PC-9 (cell line): ENCODE measurements at regions not wholly inside any gene's neighbourhood (a gene's known extent, or its start where the extent isn't known, plus 50 kb on each side); places are given as distances from the start of the nearest gene placed in this dataset.

Experiments
- BruUV-seq: library from RNA; stranded (reverse); fragments of 400-500 nt; replicated peaks from 2 replicates; lab custom pipeline; 2021; lab: Mats Ljungman, UMichigan
- CTCF ChIA-PET: fragments of 300-600 bp; sonication (Branson Sonifier 250); formaldehyde crosslinking; loops from one replicate; lab custom pipeline; 2022; ENCODE audit warnings: antibody characterized with exemption; lab: Charles Lee
- POLR2A ChIA-PET: fragments of 300-600 bp; sonication (Branson Sonifier 250); formaldehyde crosslinking; loops from one replicate; lab custom pipeline; 2022; ENCODE audit warnings: antibody characterized with exemption; ENCODE audit not compliant: unreplicated experiment; lab: Charles Lee
- DNase-seq, 2 experiments: peaks; one replicate each; pipeline versions ENCODE4 v3.0.0 to v3.0.0-alpha.2; 2015 to 2022; ENCODE audit warnings: mixed read lengths in 1 of 2
- H2AFZ ChIP-seq: fragments of 200-600 bp; sonication (generic); 2 replicates; pipeline ENCODE4 v1.8.1; 2017; ENCODE audit warnings: antibody characterized with exemption
- H3F3A ChIP-seq: fragments of 200-600 bp; sonication (generic); 2 replicates; pipeline ENCODE4 v1.8.1; 2017; ENCODE audit warnings: antibody characterized with exemption, mild to moderate bottlenecking, low read depth; ENCODE audit not compliant: insufficient read depth
- H3K27ac ChIP-seq: fragments of 200-600 bp; sonication (generic); 2 replicates; pipeline ENCODE4 v1.6.1; 2016; ENCODE audit warnings: mixed run types
- H3K27me3 ChIP-seq: fragments of 200-600 bp; sonication (generic); 2 replicates; pipeline ENCODE4 v1.6.1; 2016; ENCODE audit warnings: low read depth, mixed run types; ENCODE audit not compliant: insufficient read depth
- H3K36me3 ChIP-seq: fragments of 200-600 bp; sonication (generic); 2 replicates; pipeline ENCODE4 v1.6.1; 2016; ENCODE audit warnings: low read depth, mixed run types
- H3K4me1 ChIP-seq: fragments of 200-600 bp; sonication (generic); replicated peaks from 2 replicates; pipeline ENCODE4 v1.6.1; 2016; ENCODE audit warnings: mixed run types; ENCODE audit not compliant: insufficient read depth
- H3K4me2 ChIP-seq: fragments of 200-600 bp; sonication (generic); 2 replicates; pipeline ENCODE4 v1.6.1; 2017; ENCODE audit warnings: mixed run types
- H3K4me3 ChIP-seq: fragments of 200-600 bp; sonication (generic); 2 replicates; pipeline ENCODE4 v1.6.1; 2016; ENCODE audit warnings: mixed run types
- H3K79me2 ChIP-seq: fragments of 200-600 bp; sonication (generic); 2 replicates; pipeline ENCODE4 v1.6.1; 2017; ENCODE audit warnings: low read depth, mixed run types
- H3K9me2 ChIP-seq: fragments of 200-600 bp; sonication (generic); 2 replicates; pipeline ENCODE4 v1.8.1; 2017; ENCODE audit warnings: mild to moderate bottlenecking; ENCODE audit not compliant: insufficient read depth
- H3K9me3 ChIP-seq: fragments of 200-600 bp; sonication (generic); 2 replicates; pipeline ENCODE4 v1.8.1; 2016; ENCODE audit warnings: low read depth; ENCODE audit not compliant: insufficient read depth
- H4K20me1 ChIP-seq: fragments of 200-600 bp; sonication (generic); 2 replicates; pipeline ENCODE4 v1.8.1; 2017; ENCODE audit not compliant: insufficient read depth
- EZH2 ChIP-seq: fragments of 200-600 bp; sonication (generic); IDR thresholded peaks from 2 replicates; pipeline ENCODE4 v1.8.0; 2017; ENCODE audit warnings: antibody characterized with exemption, low read depth
- intact Hi-C: fragments of 100-400 bp; cut with micrococcal nuclease; formaldehyde crosslinking; loops from one replicate; pipeline ENCODE4 v1.10.0; 2022; ENCODE audit not compliant: unreplicated experiment
- TF ChIP-seq, protein P1 (sequence below): fragments of 200-600 bp; sonication (generic); conservative IDR thresholded peaks from 2 replicates; pipeline ENCODE4 v1.6.1; 2017; ENCODE audit warnings: mixed run types, antibody characterized with exemption, mild to moderate bottlenecking, moderate library complexity

DNA sequence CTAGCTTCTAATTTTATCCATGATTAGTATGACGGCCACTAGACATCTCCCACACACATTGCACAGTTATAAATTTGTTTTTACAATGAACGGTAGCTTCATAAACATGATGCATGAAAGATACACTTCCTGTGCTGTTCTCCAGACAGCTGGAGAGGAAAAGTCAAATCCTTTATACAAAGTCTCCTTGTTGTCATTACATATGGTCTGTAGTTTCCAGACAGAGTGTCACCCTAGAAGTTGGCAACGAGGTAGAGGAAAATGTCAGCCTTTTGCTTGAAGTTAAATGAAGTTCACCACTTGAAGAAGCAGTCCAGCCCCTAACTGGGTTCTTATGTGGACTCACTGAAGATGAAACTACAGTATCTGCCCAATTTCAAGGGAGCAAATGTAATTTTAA, 253.0 kb upstream of the P2RY1 start:
- Histone ChIP-seq H3K79me2 (no peaks in the 10 kb centered on the region), H3K36me3 (no peaks in the 10 kb centered on the region), H2AFZ (no peak overlapping the region), H3K27me3 (no peaks in the 10 kb centered on the region), H3K4me2 (no peak overlapping the region), H3F3A (no peaks in the 10 kb centered on the region), H3K4me1 (no peaks in the 10 kb centered on the region), H4K20me1 (no peaks in the 10 kb centered on the region), H3K9me3 (no peaks in the 10 kb centered on the region), H3K4me3 (no peak overlapping the region), H3K27ac (no peak overlapping the region), H3K9me2 (no peaks in the 10 kb centered on the region)
- TF ChIP-seq, protein P1, sequence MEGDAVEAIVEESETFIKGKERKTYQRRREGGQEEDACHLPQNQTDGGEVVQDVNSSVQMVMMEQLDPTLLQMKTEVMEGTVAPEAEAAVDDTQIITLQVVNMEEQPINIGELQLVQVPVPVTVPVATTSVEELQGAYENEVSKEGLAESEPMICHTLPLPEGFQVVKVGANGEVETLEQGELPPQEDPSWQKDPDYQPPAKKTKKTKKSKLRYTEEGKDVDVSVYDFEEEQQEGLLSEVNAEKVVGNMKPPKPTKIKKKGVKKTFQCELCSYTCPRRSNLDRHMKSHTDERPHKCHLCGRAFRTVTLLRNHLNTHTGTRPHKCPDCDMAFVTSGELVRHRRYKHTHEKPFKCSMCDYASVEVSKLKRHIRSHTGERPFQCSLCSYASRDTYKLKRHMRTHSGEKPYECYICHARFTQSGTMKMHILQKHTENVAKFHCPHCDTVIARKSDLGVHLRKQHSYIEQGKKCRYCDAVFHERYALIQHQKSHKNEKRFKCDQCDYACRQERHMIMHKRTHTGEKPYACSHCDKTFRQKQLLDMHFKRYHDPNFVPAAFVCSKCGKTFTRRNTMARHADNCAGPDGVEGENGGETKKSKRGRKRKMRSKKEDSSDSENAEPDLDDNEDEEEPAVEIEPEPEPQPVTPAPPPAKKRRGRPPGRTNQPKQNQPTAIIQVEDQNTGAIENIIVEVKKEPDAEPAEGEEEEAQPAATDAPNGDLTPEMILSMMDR = no peak
- no peak for TF ChIP-seq EZH2
- BruUV-seq = no TSS peak
- DNase-seq = no peak
- POLR2A ChIA-PET = no interaction called here
- CTCF ChIA-PET = no interaction called here
- intact Hi-C loops = no loop called here

DNA sequence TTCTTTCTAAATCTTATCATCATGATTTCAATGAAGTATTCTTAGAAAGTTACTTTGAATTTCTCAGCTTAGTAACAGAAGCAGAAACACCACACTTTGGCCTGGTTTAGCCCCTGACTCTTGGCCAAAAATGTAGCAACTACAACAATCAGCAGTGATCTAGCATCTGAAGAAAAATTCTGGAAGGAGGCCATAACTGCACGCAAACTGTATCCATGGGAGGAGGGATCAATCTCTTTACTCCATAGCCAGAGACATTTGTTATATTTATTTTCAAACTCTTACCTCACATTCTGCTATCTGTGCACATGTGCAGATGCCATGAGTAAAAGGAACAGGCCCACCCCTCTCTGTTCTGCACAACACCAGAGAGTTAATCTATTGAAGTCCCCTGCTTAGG, 251.0 kb upstream of the P2RY1 start:
- no peak overlapping the region for H2AFZ ChIP-seq
- H3K27me3 ChIP-seq = no peaks in the 10 kb centered on the region
- H3K4me1 ChIP-seq = no peaks in the 10 kb centered on the region
- H3K9me3 ChIP-seq = no peaks in the 10 kb centered on the region
- H3K4me2 ChIP-seq = no peak overlapping the region
- intact Hi-C loops = no loop called here
- no peaks in the 10 kb centered on the region for H3K79me2 ChIP-seq
- no peak for TF ChIP-seq EZH2
- TF ChIP-seq, protein P1 = no peak
- H3K9me2 ChIP-seq = no peaks in the 10 kb centered on the region
- no peak overlapping the region for H3K4me3 ChIP-seq
- H3K36me3 ChIP-seq = no peaks in the 10 kb centered on the region
- no peak for DNase-seq
- POLR2A ChIA-PET = no interaction called here
- H3K27ac ChIP-seq = no peak overlapping the region
- no peaks in the 10 kb centered on the region for H3F3A ChIP-seq
- BruUV-seq = no TSS peak
- CTCF ChIA-PET = no interaction called here
- H4K20me1 ChIP-seq = no peaks in the 10 kb centered on the region

DNA sequence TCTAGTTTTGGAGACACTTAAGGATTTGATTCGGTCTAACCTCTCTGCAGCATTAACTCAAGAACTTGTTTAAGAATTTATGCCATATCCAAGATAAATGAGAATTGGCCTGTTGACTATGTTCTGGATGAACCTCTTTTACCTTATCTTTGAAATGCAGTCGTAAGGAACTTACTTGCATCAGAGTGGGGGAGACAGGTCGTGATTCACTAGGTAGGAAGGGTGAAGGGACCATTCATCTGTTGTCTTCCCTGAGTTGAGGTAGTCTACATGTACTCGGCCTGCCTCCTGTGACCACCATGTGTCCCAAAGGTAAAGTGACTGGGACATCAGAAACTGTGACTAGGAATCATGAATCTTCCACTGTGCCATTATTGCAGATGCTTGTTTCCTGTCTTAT, 248.0 kb upstream of the P2RY1 start:
- Histone ChIP-seq H3K9me2 (no peaks in the 10 kb centered on the region), H3F3A (no peaks in the 10 kb centered on the region), H3K4me3 (no peak overlapping the region), H2AFZ (no peak overlapping the region), H3K27ac (no peak overlapping the region), H3K79me2 (no peaks in the 10 kb centered on the region), H3K4me2 (no peak overlapping the region), H3K36me3 (no peaks in the 10 kb centered on the region), H3K27me3 (no peaks in the 10 kb centered on the region), H4K20me1 (no peaks in the 10 kb centered on the region), H3K9me3 (no peaks in the 10 kb centered on the region), H3K4me1 (no peaks in the 10 kb centered on the region)
- no peak for TF ChIP-seq EZH2
- TF ChIP-seq, protein P1 = no peak
- intact Hi-C loops = no loop called here
- BruUV-seq = no TSS peak
- ChIA-PET POLR2A (no interaction called here), CTCF (no interaction called here)
- no peak for DNase-seq
